ENCODE measurements at regions not wholly inside any gene's neighbourhood (a gene's known extent, or its start where the extent isn't known, plus 50 kb on each side); places are given as distances from the start of the nearest gene placed in this dataset.

DNA sequence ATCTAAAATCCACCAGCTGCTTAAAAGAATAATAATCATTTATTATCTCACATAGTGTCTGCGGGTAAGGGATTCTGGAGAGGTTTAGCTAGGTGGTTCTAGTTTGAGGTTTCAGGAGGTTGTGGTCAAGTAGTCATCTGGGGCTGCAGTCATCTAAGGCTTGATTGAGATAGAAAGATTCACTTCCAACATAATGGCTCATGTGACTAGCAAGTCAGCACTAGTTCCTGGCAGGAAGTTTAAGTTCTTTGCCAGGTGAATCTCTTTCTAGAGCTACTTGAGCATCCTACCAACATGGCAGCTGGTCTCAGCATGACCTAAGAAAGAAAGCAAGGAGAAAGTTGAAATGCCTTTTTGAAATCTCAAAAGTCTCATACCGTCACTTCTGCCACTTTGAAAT is 128.8 kb downstream of the EDN1 start:
- Histone ChIP-seq H4K8ac (ENCODE audit: extremely low read depth, insufficient read depth, low read length) (no peak overlapping the region), H3K27ac (ENCODE audit: low read depth, low read length) (no peak overlapping the region), H3K14ac (ENCODE audit: insufficient read length) (no peak overlapping the region), H3K9ac (replicated peaks in 1 of 4; ENCODE audit: extremely low read depth in 1 of 4, low read depth in 3 of 4, low read length in 3 of 4) (no peak overlapping the region), H2AFZ (ENCODE audit: low read length) (no peak overlapping the region), H3K23ac (ENCODE audit: insufficient read length) (no peak overlapping the region), H3K79me1 (ENCODE audit: low read depth, low read length) (no peaks in the 10 kb centered on the region), H2BK12ac (ENCODE audit: low read depth, low read length) (no peak overlapping the region), H4K91ac (replicated peaks; ENCODE audit: insufficient read length, low read length) (no peak overlapping the region), H3K4me3 (ENCODE audit: extremely low read depth in 1 of 4, insufficient read depth in 2 of 4, low read depth in 3 of 4, low read length in 4 of 4) (no peak overlapping the region), H3K4me1 (replicated peaks in 1 of 4; ENCODE audit: control insufficient read depth in 3 of 4, insufficient read depth in 4 of 4, low read length in 3 of 4) (no peaks in the 10 kb centered on the region), H2AK5ac (ENCODE audit: low read depth, low read length) (no peak overlapping the region), H2BK120ac (replicated peaks; ENCODE audit: low read depth, low read length) (no peak overlapping the region), H3K4me2 (ENCODE audit: insufficient read depth in 1 of 2, low read depth in 2 of 2, low read length in 2 of 2) (no peak overlapping the region), H3K4ac (replicated peaks; ENCODE audit: insufficient read length, low read depth, low read length) (no peak overlapping the region), H3K79me2 (ENCODE audit: control insufficient read depth in 1 of 2, insufficient read depth in 2 of 2, low read length in 2 of 2) (no peaks in the 10 kb centered on the region), H3K9me3 (ENCODE audit: insufficient read depth in 2 of 2, low read depth in 1 of 2, low read length in 1 of 2) (peaks cover 0 to 2% of the 10 kb centered on the region in 2 experiments; a peak in 1 of 4 replicates), H2BK15ac (ENCODE audit: low read length) (no peak overlapping the region), H4K20me1 (replicated peaks in 1 of 2; ENCODE audit: control insufficient read depth in 1 of 2, insufficient read depth in 2 of 2, low read length in 2 of 2) (no peaks in the 10 kb centered on the region), H3K18ac (ENCODE audit: extremely low read depth, low read length) (no peak overlapping the region), H3K27me3 (replicated peaks in 1 of 4; ENCODE audit: control insufficient read depth in 3 of 4, extremely low read depth in 1 of 4, insufficient read depth in 3 of 4, low read length in 3 of 4) (no peaks in the 10 kb centered on the region; a peak in 1 of 7 replicates), H2BK5ac (ENCODE audit: low read depth, low read length) (no peak overlapping the region), H3K56ac (replicated peaks; ENCODE audit: insufficient read length, low read depth, low read length) (no peak overlapping the region), H2BK20ac (ENCODE audit: low read length) (no peak overlapping the region), H3K36me3 (ENCODE audit: control insufficient read depth in 2 of 4, insufficient read depth in 4 of 4, low read length in 3 of 4) (no peaks in the 10 kb centered on the region), H4K5ac (ENCODE audit: insufficient read length, low read depth, low read length) (no peak overlapping the region), H3K23me2 (ENCODE audit: low read depth, low read length) (no peaks in the 10 kb centered on the region)
- no peak for DNase-seq (ENCODE audit: low read depth in 1 of 2, low spot score in 2 of 2)
- ChIA-PET CTCF (ENCODE audit: partially characterized antibody) (interaction anchor here (1.1 kb wide), 1 partner anchor 86 kb away, joined by 3 read pairs; no protein-coding TSS in a partner anchor), POLR2A (ENCODE audit: partially characterized antibody) (interaction anchor here (0.9 kb wide), 1 partner anchor 64 kb away, joined by 3 read pairs; no protein-coding TSS in a partner anchor)
- no peak for FAIRE-seq
- TF ChIP-seq JUND (IDR thresholded peaks at IDR 0.05; ENCODE audit: low read length) (no peak), FOSL1 (IDR thresholded peaks at IDR 0.05; ENCODE audit: insufficient read depth, low read depth, low read length) (no peak), BACH1 (IDR thresholded peaks at IDR 0.05; ENCODE audit: low read length) (no peak), POLR2AphosphoS5 (IDR thresholded peaks at IDR 0.05; ENCODE audit: low read depth, low read length) (no peak), SP1 (IDR thresholded peaks at IDR 0.05; ENCODE audit: low read depth, low read length) (no peak), KDM1A (IDR thresholded peaks at IDR 0.05; ENCODE audit: borderline replicate concordance, low read length) (no peak), SIX5 (IDR thresholded peaks at IDR 0.05; ENCODE audit: low read depth, low read length) (no peak), HDAC6 (IDR thresholded peaks at IDR 0.05; ENCODE audit: low read depth, low read length) (no peak), TBP (IDR thresholded peaks at IDR 0.05; ENCODE audit: low read depth, low read length) (no peak), CHD1 (IDR thresholded peaks at IDR 0.05; ENCODE audit: low read depth, low read length) (no peak), TAF7 (optimal IDR thresholded peaks at IDR 0.05; ENCODE audit: borderline replicate concordance, low read depth, low read length) (no peak), SP4 (IDR thresholded peaks at IDR 0.05; ENCODE audit: low read length) (no peak)
- TF ChIP-seq, protein P1, sequence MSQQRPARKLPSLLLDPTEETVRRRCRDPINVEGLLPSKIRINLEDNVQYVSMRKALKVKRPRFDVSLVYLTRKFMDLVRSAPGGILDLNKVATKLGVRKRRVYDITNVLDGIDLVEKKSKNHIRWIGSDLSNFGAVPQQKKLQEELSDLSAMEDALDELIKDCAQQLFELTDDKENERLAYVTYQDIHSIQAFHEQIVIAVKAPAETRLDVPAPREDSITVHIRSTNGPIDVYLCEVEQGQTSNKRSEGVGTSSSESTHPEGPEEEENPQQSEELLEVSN (IDR thresholded peaks at IDR 0.05) = no peak
- TF ChIP-seq, protein P2, sequence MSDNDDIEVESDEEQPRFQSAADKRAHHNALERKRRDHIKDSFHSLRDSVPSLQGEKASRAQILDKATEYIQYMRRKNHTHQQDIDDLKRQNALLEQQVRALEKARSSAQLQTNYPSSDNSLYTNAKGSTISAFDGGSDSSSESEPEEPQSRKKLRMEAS (IDR thresholded peaks at IDR 0.05) = no peak
- WGBS, 2 experiments (ENCODE audit: extremely low coverage in 1 of 2, insufficient coverage in 1 of 2, insufficient read length in 1 of 2, insufficient replicate concordance in 2 of 2, low coverage in 1 of 2, low lambda C conversion rate in 2 of 2, missing lambda C conversion rate in 1 of 2) = 86% methylated on average over 2 of the region's 2 CpGs; no CpG with 5 or more reads in 1 of the 2 experiments

Data from H1 (cell line).